ENCODE measurements at regions not wholly inside any gene's neighbourhood (a gene's known extent, or its start where the extent isn't known, plus 50 kb on each side); places are given as distances from the start of the nearest gene placed in this dataset.

GRCh38 chr14:94946244-94946643, 176.3 kb upstream of the GSC start (continued):
- TF ChIP-seq, protein P1, sequence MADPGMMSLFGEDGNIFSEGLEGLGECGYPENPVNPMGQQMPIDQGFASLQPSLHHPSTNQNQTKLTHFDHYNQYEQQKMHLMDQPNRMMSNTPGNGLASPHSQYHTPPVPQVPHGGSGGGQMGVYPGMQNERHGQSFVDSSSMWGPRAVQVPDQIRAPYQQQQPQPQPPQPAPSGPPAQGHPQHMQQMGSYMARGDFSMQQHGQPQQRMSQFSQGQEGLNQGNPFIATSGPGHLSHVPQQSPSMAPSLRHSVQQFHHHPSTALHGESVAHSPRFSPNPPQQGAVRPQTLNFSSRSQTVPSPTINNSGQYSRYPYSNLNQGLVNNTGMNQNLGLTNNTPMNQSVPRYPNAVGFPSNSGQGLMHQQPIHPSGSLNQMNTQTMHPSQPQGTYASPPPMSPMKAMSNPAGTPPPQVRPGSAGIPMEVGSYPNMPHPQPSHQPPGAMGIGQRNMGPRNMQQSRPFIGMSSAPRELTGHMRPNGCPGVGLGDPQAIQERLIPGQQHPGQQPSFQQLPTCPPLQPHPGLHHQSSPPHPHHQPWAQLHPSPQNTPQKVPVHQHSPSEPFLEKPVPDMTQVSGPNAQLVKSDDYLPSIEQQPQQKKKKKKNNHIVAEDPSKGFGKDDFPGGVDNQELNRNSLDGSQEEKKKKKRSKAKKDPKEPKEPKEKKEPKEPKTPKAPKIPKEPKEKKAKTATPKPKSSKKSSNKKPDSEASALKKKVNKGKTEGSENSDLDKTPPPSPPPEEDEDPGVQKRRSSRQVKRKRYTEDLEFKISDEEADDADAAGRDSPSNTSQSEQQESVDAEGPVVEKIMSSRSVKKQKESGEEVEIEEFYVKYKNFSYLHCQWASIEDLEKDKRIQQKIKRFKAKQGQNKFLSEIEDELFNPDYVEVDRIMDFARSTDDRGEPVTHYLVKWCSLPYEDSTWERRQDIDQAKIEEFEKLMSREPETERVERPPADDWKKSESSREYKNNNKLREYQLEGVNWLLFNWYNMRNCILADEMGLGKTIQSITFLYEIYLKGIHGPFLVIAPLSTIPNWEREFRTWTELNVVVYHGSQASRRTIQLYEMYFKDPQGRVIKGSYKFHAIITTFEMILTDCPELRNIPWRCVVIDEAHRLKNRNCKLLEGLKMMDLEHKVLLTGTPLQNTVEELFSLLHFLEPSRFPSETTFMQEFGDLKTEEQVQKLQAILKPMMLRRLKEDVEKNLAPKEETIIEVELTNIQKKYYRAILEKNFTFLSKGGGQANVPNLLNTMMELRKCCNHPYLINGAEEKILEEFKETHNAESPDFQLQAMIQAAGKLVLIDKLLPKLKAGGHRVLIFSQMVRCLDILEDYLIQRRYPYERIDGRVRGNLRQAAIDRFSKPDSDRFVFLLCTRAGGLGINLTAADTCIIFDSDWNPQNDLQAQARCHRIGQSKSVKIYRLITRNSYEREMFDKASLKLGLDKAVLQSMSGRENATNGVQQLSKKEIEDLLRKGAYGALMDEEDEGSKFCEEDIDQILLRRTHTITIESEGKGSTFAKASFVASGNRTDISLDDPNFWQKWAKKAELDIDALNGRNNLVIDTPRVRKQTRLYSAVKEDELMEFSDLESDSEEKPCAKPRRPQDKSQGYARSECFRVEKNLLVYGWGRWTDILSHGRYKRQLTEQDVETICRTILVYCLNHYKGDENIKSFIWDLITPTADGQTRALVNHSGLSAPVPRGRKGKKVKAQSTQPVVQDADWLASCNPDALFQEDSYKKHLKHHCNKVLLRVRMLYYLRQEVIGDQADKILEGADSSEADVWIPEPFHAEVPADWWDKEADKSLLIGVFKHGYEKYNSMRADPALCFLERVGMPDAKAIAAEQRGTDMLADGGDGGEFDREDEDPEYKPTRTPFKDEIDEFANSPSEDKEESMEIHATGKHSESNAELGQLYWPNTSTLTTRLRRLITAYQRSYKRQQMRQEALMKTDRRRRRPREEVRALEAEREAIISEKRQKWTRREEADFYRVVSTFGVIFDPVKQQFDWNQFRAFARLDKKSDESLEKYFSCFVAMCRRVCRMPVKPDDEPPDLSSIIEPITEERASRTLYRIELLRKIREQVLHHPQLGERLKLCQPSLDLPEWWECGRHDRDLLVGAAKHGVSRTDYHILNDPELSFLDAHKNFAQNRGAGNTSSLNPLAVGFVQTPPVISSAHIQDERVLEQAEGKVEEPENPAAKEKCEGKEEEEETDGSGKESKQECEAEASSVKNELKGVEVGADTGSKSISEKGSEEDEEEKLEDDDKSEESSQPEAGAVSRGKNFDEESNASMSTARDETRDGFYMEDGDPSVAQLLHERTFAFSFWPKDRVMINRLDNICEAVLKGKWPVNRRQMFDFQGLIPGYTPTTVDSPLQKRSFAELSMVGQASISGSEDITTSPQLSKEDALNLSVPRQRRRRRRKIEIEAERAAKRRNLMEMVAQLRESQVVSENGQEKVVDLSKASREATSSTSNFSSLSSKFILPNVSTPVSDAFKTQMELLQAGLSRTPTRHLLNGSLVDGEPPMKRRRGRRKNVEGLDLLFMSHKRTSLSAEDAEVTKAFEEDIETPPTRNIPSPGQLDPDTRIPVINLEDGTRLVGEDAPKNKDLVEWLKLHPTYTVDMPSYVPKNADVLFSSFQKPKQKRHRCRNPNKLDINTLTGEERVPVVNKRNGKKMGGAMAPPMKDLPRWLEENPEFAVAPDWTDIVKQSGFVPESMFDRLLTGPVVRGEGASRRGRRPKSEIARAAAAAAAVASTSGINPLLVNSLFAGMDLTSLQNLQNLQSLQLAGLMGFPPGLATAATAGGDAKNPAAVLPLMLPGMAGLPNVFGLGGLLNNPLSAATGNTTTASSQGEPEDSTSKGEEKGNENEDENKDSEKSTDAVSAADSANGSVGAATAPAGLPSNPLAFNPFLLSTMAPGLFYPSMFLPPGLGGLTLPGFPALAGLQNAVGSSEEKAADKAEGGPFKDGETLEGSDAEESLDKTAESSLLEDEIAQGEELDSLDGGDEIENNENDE (IDR thresholded peaks at IDR 0.05; ENCODE audit: insufficient replicate concordance, low read length): no peak
- no peak for TF ChIP-seq SP4 (IDR thresholded peaks at IDR 0.05; ENCODE audit: low read length)

Data from H1 (cell line).